Heart left ventricle (tissue), 16 donors: ENCODE measurements at regions not wholly inside any gene's neighbourhood (a gene's known extent, or its start where the extent isn't known, plus 50 kb on each side); places are given as distances from the start of the nearest gene placed in this dataset.

Source experiments
- ATAC-seq, 4 donors: fragments of 200-7000 bp; cut with Tn5 transposase; one replicate each; pipeline ENCODE4 v1.9.1; 2020 to 2022; ENCODE audit warnings: moderate library complexity in 4 of 4, mild to moderate bottlenecking in 3 of 4, moderate number of reproducible peaks in 1 of 4
- DNase-seq, 5 donors: peaks; one replicate each; pipeline ENCODE4 v3.0.0-alpha.2; 2020
- H3K27ac ChIP-seq, 12 donors: fragments of 200-600 bp; sonication (generic) in 4 of 12; one replicate each; pipeline versions ENCODE4 v1.5.0 to v1.8.0; 2016 to 2022; ENCODE audit warnings: mild to moderate bottlenecking in 2 of 12
- H3K27me3 ChIP-seq, 9 donors: fragments of 200-600 bp; sonication (generic) in 2 of 9; one replicate each; pipeline versions ENCODE4 v1.5.1 to v1.8.0; 2016 to 2022; ENCODE audit warnings: mild to moderate bottlenecking in 3 of 9
- H3K36me3 ChIP-seq, 9 donors: fragments of 200-600 bp; sonication (generic) in 2 of 9; one replicate each; pipeline versions ENCODE4 v1.5.0 to v1.8.0; 2018 to 2022; ENCODE audit warnings: mild to moderate bottlenecking in 2 of 9
- H3K4me1 ChIP-seq, 12 donors: fragments of 200-600 bp; sonication (generic) in 4 of 12; one replicate each; pipeline versions ENCODE4 v1.5.0 to v1.8.0; 2016 to 2022; ENCODE audit warnings: mild to moderate bottlenecking in 3 of 12
- H3K4me3 ChIP-seq, 12 donors: fragments of 200-600 bp; sonication (generic) in 4 of 12; one replicate each; pipeline versions ENCODE4 v1.5.0 to v1.8.0; 2017 to 2022; ENCODE audit warnings: mild to moderate bottlenecking in 9 of 12, moderate library complexity in 4 of 12
- H3K9me3 ChIP-seq, 12 donors: fragments of 200-600 bp; sonication (generic) in 4 of 12; one replicate each; pipeline versions ENCODE4 v1.5.0 to v1.8.0; 2016 to 2022; ENCODE audit warnings: mild to moderate bottlenecking in 1 of 12
- CTCF ChIP-seq, 12 donors: fragments of 200-600 bp; sonication (generic) in 4 of 12; IDR thresholded peaks; one replicate each; pipeline versions ENCODE4 v1.5.0 to v1.8.0; 2018 to 2022; ENCODE audit warnings: antibody characterized with exemption in 12 of 12, mild to moderate bottlenecking in 5 of 12
- POLR2A ChIP-seq, 2 donors: fragments of 450-650 bp; IDR thresholded peaks; one replicate each; pipeline ENCODE4 v1.6.1; 2017; ENCODE audit warnings: antibody characterized with exemption in 2 of 2, mild to moderate bottlenecking in 2 of 2, moderate library complexity in 2 of 2
- WGBS, 4 donors: extraction: QIAGEN DNeasy Blood & Tissue Kit in 2 of 4; methylation state at CpG; one replicate each; pipeline versions ENCODE4 v1.1.5 to v1.1.7; 2013 to 2018; 5-methylcytosine and 5-hydroxymethylcytosine counted together
- intact Hi-C, 10 donors: fragments of 100-400 bp; cut with DNase I; formaldehyde crosslinking; loops; one replicate each; pipeline versions ENCODE4 v1.11.1 to v1.14.2; 2022
- donor health status: ischemic (EF 13 %, LVEDD 7.1; RV severe dilation, severe dysfunction).
- donor health status: healthy with polysubstance abuse.
- donor health status: DM: no; HTN: yes; CAD: no.
- donor health status: DM: no; HTN: no; CAD: no.
- donor health status: ischemic (EF 25% LVEDD 6.9; RV normal size, moderate dysfunction).
- donor health status: ischemic (EF 25% LVEDD 5.7; RV mildly dilated, moderate dysfunction).
- donor health status: healthy.
- donor health status: DM: yes; HTN: yes; CAD: no.
- donor health status: ischemic (EF 35%, LVEDD 5.7; RV mildly dilated, moderate dysfunction).
- donor health status: nonischemic (EF 11% LVEDD 7.7; RV severe dilation, severe dysfunction).
- donor health status: DM: yes; HTN: yes; CAD: no.
- donor health status: PGD.
- donor health status: ischemic (EF 29% LVEDD 5.4; RV normal size, mild dysfunction).
- donor health status: nonischemic (EF 23%, LVEDD 6.1; RV moderate dilation, normal function).

GRCh38 chr6:105982761-105983540 is 103.2 kb upstream of the PRDM1 start:
- TF ChIP-seq POLR2A (IDR thresholded peaks at IDR 0.05), result no peak
- no peak for TF ChIP-seq CTCF (IDR thresholded peaks at IDR 0.05)
- H3K9me3 ChIP-seq, result no peaks in the 10 kb centered on the region
- H3K4me1 ChIP-seq, result peaks cover 0 to 26% (median 12%) of the 10 kb centered on the region in 12 donors
- WGBS, 4 donors, result 43 to 65% (median 54%) methylated on average over 2 of the region's 2 CpGs
- peaks cover 15 to 88% (median 60%) of the 10 kb centered on the region in 9 donors for H3K27me3 ChIP-seq
- no peak for ATAC-seq
- H3K27ac ChIP-seq, result no peak overlapping the region
- intact Hi-C loops, result loop anchor here in 1 of 10 donors (1.0 kb wide), 1 partner anchor 18 kb away; no protein-coding TSS in a partner anchor
- no peak for DNase-seq
- no peak overlapping the region for H3K4me3 ChIP-seq
- no peaks in the 10 kb centered on the region for H3K36me3 ChIP-seq

- DNase-seq (no peak), ATAC-seq (no peak)
- TF ChIP-seq CTCF (IDR thresholded peaks at IDR 0.05) (no peak), POLR2A (IDR thresholded peaks at IDR 0.05) (no peak)
- H3K4me3 ChIP-seq, result peak overlapping the region in 7 of 12 donors; percentile 10 to 61 (median 38)
- H3K36me3 ChIP-seq, result no peaks in the 10 kb centered on the region
- H3K9me3 ChIP-seq, result no peaks in the 10 kb centered on the region
- H3K4me1 ChIP-seq, result peaks cover 0 to 26% (median 12%) of the 10 kb centered on the region in 12 donors
- intact Hi-C loops, result loop anchor here in 1 of 10 donors (1.0 kb wide), 1 partner anchor 17 kb away; no protein-coding TSS in a partner anchor
- H3K27ac ChIP-seq, result no peak overlapping the region
- peaks cover 15 to 83% (median 52%) of the 10 kb centered on the region in 9 donors for H3K27me3 ChIP-seq
- 47 to 66% (median 56%) methylated on average over 15 of the region's 15 CpGs for WGBS, 4 donors
These were observed 104.2 kb upstream of the PRDM1 start for GRCh38 chr6:105981888-105982358.

GRCh38 chr6:105981002-105981887 is 104.9 kb upstream of the PRDM1 start:
- WGBS, 4 donors, result 7 to 11% (median 10%) methylated on average over 37 to 62 of the region's 62 CpGs
- Histone ChIP-seq H3K27ac (no peak overlapping the region), H3K36me3 (no peaks in the 10 kb centered on the region), H3K4me3 (peak overlapping the region; percentile 10 to 61 (median 37)), H3K4me1 (peaks cover 0 to 23% (median 11%) of the 10 kb centered on the region in 12 donors), H3K9me3 (no peaks in the 10 kb centered on the region), H3K27me3 (peaks cover 15 to 83% (median 48%) of the 10 kb centered on the region in 9 donors)
- no peak for TF ChIP-seq POLR2A (IDR thresholded peaks at IDR 0.05)
- no peak for TF ChIP-seq CTCF (IDR thresholded peaks at IDR 0.05)
- DNase-seq, result peak in 3 of 5 donors; percentile 27 to 67 (median 34)
- ATAC-seq, result peak in 3 of 4 donors; percentile 22 to 65 (median 44)
- intact Hi-C loops, result no loop called here
